ENCODE measurements at regions not wholly inside any gene's neighbourhood (a gene's known extent, or its start where the extent isn't known, plus 50 kb on each side); places are given as distances from the start of the nearest gene placed in this dataset.

DNA sequence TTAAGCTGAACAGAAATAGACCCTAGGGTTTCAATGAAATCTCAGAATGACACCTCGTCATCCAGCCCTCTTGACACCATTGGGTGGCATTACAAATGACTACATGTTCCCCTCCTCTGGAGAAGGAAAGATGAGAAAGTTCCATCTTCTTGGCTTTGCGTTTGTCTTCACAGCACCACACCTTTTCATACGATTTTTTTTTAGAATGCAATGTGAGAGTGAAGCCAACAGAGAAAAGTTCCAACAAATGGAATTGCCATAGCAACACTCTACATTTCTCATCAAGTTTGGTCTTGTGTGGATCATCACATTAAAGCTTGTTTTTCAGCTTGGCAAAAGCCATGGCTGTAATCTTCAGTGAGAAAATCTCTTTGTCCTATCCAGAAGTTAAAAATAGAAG, 183.4 kb upstream of the SNX7 start:
- DNase-seq: no peak

DNA sequence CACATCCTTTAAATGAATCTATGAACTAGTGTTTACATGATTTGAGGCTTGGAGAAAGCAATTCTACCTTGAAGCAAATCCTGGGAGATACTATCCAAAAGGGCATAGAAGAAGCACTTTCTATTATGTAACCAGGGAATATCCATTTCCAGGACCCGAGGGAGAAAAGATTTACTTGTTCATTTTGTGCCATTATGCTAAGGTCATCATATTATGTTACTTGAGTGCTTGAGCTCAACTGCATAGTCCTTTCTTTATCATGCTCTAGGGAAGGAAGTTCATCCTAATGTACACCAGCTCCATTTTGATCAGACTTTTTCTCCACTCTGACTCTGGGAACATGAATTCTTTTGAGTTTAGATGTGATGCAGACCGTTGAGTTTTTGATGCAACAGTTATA, 188.6 kb upstream of the SNX7 start:
- DNase-seq: no peak

DNA sequence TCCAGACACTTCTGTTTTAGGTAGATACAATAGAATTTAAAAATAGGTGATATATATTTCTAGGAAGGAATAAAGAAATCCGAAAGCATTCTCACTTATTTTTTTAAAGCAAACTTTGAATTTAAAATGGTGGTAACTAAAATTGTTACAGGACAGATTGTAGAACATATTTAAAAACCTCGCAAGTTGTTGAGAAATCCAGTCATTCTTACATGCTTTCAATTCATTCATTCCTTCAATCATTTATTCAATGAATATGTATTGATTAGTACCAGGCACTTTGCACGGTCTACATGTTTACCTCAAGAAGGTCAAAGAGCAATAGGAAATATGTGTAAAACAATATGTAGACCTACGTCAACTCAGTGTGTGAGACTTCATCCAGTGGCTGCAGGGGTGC, 189.9 kb upstream of the SNX7 start:
- DNase-seq: no peak

DNA sequence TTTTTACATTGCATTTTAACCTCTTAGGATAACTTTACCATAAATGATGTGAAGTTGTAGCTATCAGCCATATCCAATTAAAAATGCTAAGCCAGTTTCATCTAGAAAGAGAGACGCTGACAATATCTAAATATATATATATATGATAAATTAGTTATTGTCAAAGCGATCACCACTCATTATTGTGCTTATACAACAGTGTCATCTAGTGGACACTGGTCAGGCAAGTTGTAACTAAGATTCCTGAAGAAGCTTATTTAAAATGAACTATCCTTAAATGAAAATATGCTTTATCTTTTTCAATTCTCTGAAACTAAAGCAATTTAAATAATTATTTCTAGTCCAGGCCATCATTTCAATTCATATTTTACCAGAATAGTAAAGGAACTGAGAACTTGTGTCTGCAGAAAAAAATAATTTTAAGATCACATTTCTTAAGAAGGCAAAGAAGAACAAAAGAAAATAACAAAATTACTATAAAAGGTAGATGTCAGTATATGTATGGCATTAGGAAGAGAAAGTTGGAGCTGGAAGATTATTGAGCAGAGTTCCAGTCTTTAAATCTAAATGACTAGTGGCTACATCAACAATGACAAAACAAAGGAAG, 193.3 kb upstream of the SNX7 start:
- DNase-seq: no peak

DNA sequence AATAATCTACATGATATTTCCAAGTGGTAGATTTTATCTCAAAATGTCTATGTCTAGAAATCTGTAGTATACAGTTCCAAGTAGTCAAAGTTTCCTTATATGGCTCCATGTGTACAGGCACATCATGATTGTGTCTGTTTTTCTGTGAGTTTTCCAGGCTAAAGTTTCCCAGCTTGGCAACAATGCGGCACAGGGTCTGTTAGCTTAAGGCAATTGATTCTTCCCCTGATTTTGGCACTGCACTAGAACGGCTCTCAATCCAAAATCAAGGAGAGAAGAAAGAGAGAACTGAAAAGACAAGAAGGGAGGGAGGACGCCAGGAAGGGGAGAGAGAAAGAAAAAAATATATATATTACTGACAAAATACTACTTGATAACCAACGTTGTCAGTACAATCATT, 193.9 kb upstream of the SNX7 start:
- no peak for DNase-seq

DNA sequence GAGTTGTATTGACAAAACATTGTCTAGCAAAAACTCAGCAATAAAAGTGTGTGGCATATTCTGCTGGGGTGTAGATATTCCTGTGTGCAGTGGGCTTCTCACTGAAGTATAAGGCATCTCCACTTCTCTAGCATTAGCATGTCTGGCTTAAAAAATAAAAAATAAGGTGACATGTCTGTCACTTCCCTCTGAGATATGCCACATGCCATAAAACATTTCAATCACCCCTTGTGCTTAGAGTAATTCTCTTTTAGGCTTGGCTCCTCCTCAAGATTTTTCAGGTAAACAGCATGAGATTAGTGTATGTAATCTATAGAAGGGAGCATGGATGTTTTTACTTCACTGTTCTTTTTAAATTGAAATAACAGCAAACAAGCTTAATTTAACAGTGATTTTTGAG, 194.4 kb upstream of the SNX7 start:
- DNase-seq: no peak

DNA sequence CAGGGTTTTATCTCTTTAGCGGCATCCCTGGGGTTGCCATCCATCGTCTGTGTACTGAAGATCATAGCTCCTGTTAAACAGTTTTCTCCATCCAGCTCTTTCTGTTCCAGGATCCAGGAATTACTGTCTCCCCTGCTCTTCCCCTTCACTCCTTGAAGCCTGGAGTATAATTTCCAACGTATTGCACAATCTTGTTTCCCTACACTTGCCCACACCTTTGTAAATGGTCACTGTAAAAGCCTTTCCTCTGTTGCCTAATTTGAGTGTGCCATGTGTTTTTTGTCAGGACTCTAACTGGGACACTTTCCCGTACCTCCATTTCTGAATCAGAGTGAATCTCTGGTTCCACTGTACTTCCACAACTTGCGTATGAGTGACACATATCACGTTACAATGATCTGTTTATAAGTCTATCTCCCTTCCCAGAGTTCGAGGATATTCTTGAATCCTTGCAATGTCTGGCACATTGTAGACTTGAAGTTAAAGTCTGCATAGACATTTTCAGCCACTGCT, 199.6 kb upstream of the SNX7 start:
- no peak for DNase-seq

DNA sequence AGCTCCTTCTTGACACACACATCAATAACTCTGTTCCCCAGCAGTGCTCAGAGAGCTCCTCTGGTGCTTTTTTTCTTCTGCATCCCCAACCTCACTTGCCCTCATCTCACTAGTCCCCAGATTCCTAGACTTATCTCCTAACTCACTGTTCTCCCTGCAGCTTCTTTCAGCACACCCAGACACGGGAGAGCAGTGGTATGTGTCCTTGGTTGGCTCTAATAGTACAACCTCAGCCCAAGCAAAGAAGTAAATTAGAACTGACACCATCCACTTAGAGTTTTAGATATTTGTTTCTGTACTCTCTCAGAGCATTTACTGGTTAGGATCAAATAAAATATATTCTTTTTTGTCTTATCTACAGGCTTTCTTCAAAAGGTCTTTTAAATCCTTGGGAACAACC, 201.4 kb upstream of the SNX7 start:
- no peak for DNase-seq

DNA sequence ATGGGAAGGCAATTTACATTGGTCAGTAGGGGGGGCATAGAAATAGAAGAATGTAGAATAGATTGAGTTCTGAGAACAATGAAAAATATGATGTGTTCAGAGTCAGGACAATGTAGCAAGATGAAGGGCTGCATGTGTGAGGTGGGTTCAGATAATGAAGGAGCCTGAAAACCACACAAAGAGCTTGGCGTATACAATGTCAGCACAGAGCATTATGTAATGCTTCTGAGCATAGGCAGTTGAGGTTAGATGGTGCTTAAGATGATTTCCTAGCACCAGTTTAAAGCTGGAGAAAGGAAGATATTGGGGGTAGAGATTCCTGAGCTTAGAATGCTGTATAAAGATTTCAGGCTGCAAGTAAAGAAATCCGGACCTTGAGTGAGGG, 202.0 kb upstream of the SNX7 start:
- DNase-seq: no peak

DNA sequence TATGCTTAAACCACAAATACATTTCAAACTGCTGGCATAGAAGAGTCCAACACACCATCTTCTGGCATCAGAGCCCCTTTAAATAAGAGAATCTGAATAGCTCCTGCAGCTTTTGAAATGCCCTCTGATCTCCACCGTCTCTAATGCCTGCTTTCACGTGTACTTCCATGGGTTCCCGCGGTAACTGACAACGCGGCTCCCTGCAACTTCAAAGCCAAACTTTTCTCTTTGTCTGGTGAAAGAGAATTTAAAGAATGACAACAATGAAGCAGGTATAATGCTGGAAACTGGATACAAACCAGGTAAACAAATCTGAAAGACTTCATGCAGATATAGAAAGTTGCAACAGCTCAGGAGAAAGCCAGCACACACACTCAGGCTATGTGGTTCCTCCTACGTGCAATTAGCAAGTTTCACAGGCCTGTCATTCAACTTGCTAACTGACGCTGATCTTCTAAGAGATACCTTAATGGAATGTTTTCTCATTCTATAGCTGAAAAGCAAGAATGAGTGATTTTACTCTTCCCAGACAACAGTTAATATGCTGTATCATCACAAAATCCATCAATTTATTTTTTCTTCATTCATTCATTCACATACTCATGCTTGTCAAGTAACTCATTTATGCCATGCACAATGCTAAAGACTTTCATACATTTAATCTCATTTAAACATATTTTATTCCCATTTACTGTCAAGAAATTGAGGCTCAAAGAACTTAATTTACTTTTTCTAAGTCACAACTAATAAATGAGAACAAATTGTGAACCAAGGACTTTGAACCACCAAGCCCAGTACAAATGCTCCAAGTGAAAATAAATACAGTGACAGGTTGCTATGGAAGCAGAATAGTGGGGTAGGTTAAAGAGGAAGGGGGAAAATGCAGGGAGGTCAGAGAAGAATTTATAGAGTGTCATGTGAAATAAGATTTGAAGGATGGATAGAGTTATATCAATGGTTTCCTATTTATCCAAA, 202.7 kb upstream of the SNX7 start:
- no peak for DNase-seq

DNA sequence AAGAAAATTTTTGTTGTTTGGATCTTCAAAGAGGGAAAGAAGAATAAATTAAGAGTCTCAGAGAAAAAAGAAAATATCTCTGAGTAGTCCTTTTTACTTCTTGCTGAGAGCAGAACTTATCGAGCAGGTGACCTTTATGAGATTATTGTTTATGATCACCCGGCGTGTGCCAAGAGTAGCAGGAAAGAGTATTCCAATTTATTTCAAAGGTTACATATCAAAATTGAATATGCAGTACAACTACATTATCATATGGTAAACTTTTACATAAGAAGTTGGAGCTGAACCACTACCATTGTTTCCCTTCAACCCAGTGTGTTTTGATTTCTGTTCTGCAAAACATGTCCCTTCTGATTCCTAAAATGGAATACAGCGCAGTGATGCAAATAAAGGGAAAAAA, 204.3 kb upstream of the SNX7 start:
- DNase-seq: no peak

DNA sequence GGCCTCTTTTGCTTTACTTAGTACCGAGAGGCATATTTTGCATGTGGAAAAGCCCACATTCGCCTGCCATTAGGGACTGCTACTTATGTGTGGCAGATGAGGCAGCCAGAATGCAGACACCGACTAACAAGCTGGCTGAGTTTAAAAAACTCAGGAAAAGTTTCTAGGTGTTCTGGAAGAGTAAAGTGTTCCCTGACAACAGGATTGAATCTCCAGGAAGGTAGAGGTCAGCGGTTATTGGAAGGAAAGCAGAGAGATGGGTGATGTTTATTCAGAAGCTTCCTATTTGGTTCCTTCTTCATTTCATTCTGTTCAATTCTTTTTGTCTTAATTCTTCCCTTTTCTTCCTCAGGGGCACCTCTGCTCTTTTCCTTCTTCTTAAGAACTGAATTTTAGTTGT, 206.9 kb upstream of the SNX7 start:
- no peak for DNase-seq

DNA sequence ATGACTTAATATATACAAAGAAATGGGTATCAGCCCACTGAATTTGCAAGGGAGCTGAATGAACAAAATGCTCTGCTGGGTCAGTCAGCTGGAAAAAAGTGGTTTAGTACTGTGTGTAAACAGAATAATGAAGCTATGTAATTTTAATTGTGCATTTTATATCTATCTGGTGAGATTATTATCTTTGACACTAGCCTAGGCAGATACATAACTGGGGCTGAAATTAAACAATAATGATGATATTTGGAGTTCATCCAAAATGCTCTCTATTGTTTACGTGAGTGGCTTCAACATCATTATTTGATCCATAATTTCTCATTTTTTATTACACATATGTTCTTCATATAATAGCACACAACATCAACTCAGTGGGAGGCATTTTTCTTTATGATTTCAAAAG, 208.5 kb upstream of the SNX7 start:
- no peak for DNase-seq

DNA sequence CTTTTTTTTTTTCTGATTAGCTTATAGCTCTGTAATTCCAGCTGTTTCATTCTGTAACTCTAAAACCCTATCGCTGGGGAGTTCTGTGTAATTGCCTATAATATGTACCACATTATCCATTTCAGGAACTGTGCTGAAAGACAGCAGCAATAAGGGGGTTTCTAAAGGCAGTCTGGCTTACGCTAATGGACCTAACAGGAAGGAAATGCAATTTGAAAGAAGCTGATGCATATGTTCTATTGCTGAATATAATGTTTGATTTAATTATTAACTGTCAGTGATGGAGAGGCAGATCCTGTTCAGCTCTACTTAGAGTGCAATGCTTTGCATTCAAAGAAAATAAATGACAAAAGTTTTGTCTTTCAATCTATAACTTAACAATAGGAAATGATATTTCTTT, 209.4 kb upstream of the SNX7 start:
- no peak for DNase-seq

DNA sequence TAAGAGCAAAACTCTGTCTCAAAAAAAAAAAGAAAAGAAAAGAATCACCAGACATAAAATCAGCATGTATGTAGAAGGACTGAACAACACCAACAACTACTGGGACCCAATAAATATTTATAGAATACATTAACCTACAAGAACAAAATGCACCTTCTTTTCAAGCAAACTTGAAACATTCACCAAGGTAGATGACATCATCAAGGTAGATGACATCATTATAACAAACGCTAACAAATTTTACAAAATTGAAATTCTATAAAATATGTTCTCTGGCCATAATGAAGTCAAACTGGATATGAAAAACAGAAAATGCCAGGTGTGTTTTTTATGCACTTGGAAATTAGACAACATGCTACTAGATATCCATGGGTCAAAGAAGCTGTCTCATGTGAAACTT, 220.2 kb upstream of the SNX7 start:
- no peak for DNase-seq

DNA sequence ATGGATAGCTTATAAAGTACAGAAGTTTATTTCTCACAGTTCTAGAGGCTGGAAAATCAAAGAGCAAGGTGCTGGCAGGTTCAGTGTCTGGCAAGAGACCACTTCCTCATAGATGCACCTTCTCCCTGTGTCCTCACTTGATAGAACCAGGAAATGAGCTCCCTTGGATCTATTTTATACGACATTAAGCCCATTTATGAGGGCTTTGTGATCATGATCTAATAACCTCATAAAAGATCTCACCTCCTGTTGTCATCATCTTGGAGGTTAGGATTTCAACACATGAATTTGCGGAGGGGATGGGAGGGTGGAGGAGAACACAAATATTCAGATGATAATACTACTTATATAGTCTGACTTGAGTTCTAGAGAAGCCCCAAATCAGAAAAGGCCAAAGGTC, 222.1 kb upstream of the SNX7 start:
- no peak for DNase-seq

DNA sequence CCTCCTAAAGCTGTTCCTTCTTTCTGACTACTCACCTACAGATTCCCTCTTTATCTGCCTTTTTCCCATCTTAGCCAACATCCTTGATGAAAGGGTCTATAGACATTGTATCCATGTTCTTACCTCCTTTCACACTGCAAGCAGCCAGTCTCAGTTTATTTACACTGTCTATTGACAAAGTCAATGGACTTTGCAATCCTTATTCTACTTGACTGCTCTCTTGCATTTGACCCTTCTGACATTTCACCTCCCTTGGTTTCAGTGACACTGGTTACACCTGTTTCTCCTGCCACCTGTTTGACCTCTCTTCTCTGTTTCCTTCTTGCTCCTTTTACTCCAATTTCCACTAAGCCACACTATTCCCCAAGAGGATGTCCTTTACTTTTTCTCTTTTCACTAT, 224.0 kb upstream of the SNX7 start:
- DNase-seq: no peak

DNA sequence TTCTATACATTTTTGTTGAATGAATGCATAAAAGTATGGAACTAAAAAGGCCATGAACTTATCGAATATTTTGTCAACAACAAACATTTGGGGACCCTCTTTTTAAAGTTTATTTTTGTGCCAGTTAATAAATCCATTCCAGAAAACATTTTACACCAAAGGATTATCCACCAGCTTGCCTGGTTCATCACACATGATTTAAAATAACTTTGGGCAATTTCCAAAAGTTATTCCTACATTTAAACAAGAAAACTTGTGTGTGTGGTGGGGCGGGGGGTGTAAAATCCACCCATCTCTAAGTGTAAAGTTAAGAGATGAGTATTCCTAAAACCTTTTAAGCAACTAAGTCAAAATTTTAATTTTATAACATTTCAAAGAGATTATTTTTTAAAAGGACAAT, 224.5 kb upstream of the SNX7 start:
- no peak for DNase-seq

DNA sequence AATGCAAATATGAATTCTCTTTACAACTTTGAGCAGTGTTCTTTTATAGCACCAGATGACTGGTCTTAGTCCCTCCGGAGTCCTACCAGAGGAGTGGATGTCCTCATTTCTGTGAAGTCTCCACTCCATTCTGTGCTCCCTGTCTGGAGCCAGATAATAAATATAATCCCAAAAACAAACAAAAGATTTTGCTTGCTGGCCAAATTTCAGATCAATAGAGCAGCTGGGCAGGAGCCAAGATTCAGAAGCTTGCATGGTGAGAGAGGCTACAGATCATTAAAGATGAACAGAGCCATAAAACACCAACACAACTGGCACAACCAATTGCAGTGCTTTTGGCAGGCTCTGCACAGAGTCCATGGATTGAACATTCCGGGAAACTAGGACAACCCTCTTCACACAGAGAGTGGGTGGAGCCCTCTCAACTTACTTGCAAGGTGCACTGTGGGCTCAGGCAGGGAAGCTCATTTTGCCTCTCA, 231.5 kb upstream of the SNX7 start:
- no peak for DNase-seq

DNA sequence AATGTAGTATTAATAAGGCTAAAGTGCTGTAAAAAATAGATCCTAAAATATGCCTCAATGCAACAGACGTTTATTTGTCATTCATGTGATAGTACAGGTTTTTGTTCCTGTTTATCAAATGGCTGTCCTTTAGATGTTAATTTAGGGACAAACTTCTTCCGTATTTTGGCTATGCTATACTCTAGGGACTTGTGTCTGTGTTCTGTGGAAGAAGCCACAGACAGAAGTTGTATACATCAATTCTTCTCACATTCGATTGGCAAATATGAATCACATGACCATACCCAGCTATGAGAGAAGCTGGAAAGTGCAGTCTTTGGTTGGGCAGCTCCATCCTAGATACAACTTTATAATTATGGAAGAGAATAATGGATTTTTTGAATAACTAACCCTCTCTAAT, 232.7 kb upstream of the SNX7 start:
- DNase-seq: no peak

DNA sequence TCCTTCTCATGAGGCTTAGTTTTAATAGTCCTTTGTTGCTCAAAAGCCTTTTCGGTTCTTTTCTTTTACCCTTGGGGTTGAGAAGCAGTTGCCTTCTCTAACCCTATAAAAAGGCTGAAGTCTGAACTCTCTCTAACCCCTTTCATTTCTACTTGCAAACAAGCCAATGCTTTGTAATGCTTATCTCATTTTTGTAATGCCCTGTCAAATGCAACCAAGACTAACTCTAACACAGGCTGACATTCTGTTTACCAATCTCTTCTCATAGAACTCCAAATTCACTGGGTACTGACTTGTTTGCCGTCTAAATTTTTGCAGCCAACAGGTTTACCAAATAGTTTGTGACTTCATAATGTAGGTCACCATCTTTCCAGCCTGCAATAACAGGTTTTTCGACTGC, 233.9 kb upstream of the SNX7 start:
- no peak for DNase-seq

DNA sequence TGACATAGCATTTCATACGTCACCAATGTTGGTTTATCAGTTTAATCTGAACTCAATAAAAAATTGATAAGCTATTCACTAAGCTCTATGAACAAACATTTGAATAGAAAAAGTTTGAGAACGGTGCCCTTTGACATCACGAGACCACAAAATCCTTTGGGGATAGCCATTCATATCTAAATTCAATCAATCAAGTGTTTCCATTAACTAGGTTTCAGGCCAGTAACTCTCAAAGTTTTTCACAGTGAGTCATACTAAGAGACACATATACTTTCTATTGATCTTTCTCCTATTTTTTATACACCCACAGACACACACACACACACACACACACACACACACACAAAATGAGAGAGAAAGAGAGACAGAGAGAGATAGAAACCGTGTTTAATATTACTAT, 235.4 kb upstream of the SNX7 start:
- DNase-seq: no peak

DNA sequence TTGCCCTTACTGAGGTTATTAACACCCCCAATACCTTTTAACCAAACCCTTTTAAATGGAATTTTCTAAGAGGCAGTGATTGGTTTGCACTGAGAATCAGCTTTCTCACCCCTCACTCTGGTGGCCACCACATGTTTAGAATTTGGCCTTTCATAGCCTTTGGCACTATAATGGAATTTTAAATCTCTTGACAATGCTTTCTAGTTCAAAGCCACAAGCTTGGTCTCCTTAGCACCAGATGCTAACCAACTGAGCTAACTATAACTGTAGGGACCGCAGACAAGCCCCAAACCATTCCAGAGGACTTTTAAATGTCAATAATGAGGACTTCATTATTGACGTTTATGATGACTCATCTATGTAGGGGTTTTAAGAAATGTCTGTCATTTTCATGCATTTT, 238.7 kb upstream of the SNX7 start:
- no peak for DNase-seq

DNA sequence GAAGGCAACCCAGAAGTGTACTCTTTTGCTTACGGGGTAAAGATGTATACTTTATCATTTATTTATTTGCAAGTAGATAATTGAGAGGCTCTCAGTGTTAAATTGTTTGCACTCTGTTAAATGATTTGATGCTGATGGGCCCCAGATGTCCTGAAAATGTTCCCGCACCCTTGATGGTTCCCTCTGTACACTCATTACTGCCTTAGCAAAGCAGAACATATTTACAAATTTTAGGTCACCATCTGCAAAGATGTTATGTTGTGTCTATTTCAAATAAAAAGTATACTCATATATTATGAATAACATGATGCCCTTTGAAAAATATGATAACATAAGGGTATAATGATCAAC, 240.5 kb upstream of the SNX7 start:
- DNase-seq: no peak

All from stimulated activated CD4-positive, alpha-beta T cell treated with anti-CD3 and anti-CD28 coated beads, Interleukin-4, amount 100 ng/mL, for 1 hour (primary cell).